Neutrophil (primary cell): ENCODE measurements at regions not wholly inside any gene's neighbourhood (a gene's known extent, or its start where the extent isn't known, plus 50 kb on each side); places are given as distances from the start of the nearest gene placed in this dataset.

Experiments
- H3K27ac ChIP-seq: fragments of 200-600 bp; sonication (generic); 2 replicates; pipeline ENCODE4 v1.5.1; 2016; ENCODE audit warnings: mild to moderate bottlenecking, moderate library complexity
- H3K27me3 ChIP-seq: fragments of 200-600 bp; sonication (generic); 2 replicates; pipeline ENCODE4 v1.6.0; 2016; ENCODE audit warnings: mild to moderate bottlenecking
- H3K36me3 ChIP-seq: fragments of 200-600 bp; sonication (generic); 2 replicates; pipeline ENCODE4 v1.5.1; 2017
- H3K4me1 ChIP-seq, 2 experiments: fragments of 200-600 bp in 1 of 2; sonication (generic) in 1 of 2; 1 replicate in 1 of 2; 2 replicates in 1 of 2; pipeline versions ENCODE4 v1.5.1 to v1.6.1; 2013 to 2016; ENCODE audit warnings: low read depth in 1 of 2, low read length in 1 of 2, mild to moderate bottlenecking in 1 of 2, moderate library complexity in 1 of 2; ENCODE audit not compliant: control insufficient read depth in 1 of 2, insufficient read depth in 1 of 2
- H3K4me3 ChIP-seq, 2 experiments: fragments of 200-600 bp in 1 of 2; sonication (generic) in 1 of 2; 1 replicate in 1 of 2; 2 replicates in 1 of 2; pipeline ENCODE4 v1.5.1; 2013 to 2016; ENCODE audit warnings: low read depth in 1 of 2, low read length in 1 of 2, mild to moderate bottlenecking in 1 of 2, moderate library complexity in 1 of 2
- H3K9me3 ChIP-seq: fragments of 200-600 bp; sonication (generic); 2 replicates; pipeline ENCODE4 v1.5.1; 2016
- TF ChIP-seq, protein P1 (sequence below): fragments of 200-600 bp; sonication (generic); IDR thresholded peaks from 2 replicates; pipeline ENCODE4 v1.5.1; 2016; ENCODE audit warnings: antibody characterized with exemption

DNA sequence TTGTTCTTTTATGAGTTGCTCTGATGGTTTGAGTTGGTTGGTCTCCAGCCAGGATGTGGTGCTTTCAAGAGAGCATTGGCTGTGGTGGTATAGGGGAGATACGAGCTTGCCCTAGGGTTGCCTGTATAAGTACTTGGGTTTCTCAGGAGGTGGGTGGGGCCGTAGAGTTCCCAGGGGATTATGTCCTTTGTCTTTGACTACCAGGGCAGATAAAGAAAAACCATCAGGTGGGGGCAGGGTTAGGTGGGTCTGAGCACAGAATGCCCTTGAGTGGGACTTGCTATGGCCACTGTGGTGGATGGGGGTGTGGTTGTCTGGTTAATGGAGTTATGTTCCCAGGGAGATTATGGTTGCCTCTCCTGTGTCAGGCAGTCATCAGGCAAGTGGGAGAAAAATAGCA, 247.9 kb upstream of the HAND2 start:
- H3K4me3 ChIP-seq, result no peak overlapping the region
- H3K27me3 ChIP-seq, result no peaks in the 10 kb centered on the region
- no peak overlapping the region for H3K27ac ChIP-seq
- TF ChIP-seq, protein P1, sequence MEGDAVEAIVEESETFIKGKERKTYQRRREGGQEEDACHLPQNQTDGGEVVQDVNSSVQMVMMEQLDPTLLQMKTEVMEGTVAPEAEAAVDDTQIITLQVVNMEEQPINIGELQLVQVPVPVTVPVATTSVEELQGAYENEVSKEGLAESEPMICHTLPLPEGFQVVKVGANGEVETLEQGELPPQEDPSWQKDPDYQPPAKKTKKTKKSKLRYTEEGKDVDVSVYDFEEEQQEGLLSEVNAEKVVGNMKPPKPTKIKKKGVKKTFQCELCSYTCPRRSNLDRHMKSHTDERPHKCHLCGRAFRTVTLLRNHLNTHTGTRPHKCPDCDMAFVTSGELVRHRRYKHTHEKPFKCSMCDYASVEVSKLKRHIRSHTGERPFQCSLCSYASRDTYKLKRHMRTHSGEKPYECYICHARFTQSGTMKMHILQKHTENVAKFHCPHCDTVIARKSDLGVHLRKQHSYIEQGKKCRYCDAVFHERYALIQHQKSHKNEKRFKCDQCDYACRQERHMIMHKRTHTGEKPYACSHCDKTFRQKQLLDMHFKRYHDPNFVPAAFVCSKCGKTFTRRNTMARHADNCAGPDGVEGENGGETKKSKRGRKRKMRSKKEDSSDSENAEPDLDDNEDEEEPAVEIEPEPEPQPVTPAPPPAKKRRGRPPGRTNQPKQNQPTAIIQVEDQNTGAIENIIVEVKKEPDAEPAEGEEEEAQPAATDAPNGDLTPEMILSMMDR, result no peak
- H3K36me3 ChIP-seq, result no peaks in the 10 kb centered on the region
- H3K9me3 ChIP-seq, result no peaks in the 10 kb centered on the region
- no peaks in the 10 kb centered on the region for H3K4me1 ChIP-seq

- TF ChIP-seq, protein P1, result no peak
- Histone ChIP-seq H3K27me3 (no peaks in the 10 kb centered on the region), H3K36me3 (no peaks in the 10 kb centered on the region), H3K4me1 (no peaks in the 10 kb centered on the region), H3K27ac (no peak overlapping the region), H3K9me3 (no peaks in the 10 kb centered on the region), H3K4me3 (no peak overlapping the region)
These were observed 247.4 kb upstream of the HAND2 start for GRCh38 chr4:173777421-173777820.

- no peaks in the 10 kb centered on the region for H3K27me3 ChIP-seq
- no peaks in the 10 kb centered on the region for H3K36me3 ChIP-seq
- H3K9me3 ChIP-seq, result no peaks in the 10 kb centered on the region
- H3K4me1 ChIP-seq, result no peaks in the 10 kb centered on the region
- H3K4me3 ChIP-seq, result no peak overlapping the region
- TF ChIP-seq, protein P1, result no peak
- H3K27ac ChIP-seq, result no peak overlapping the region
These were observed 239.5 kb upstream of the HAND2 start for GRCh38 chr4:173769568-173769967.

DNA sequence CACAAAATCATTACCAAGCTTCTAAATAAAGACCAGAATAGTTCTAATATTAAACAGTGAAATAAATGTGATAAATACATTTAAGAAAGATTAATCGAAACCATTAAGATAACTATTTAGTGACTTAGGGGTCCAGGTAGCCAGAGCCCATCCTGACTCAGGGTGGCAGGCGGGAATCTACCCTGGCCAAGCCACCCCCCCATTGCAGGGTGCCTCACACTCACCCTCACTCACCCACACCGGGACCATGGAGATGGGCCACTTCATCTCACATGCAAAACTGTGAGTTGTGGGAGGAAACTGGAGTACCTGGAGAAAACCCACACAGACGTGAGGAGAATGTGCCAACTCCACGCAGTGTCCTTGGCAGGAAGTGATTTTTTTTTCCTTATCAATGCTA, 237.6 kb upstream of the HAND2 start:
- no peak overlapping the region for H3K27ac ChIP-seq
- no peaks in the 10 kb centered on the region for H3K4me1 ChIP-seq
- H3K9me3 ChIP-seq, result no peaks in the 10 kb centered on the region
- H3K4me3 ChIP-seq, result no peak overlapping the region
- TF ChIP-seq, protein P1, result no peak
- H3K27me3 ChIP-seq, result no peaks in the 10 kb centered on the region
- H3K36me3 ChIP-seq, result no peaks in the 10 kb centered on the region

GRCh38 chr4:173766171-173766600, 236.2 kb upstream of the HAND2 start:
- Histone ChIP-seq H3K4me3 (no peak overlapping the region), H3K36me3 (no peaks in the 10 kb centered on the region), H3K4me1 (no peaks in the 10 kb centered on the region), H3K9me3 (no peaks in the 10 kb centered on the region), H3K27me3 (no peaks in the 10 kb centered on the region), H3K27ac (no peak overlapping the region)
- TF ChIP-seq, protein P1, result no peak

DNA sequence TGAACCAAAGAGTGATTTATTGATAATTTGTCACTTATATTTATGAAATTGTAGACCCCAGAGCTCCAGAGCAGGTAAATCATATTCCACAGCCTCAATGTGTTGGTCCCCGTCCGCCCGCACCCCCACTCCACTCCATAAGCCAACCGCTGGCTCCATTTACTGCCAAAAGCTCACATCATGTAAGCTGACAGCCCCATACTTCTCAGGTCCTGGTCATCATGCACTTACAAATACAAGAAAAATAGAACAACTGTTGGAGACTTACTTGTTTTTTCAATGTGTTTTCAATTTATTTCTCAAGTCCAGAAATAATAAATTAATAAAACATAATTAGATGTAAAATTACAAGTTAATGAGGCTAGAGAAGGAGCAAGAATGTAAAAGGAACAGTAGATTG, 235.7 kb upstream of the HAND2 start:
- TF ChIP-seq, protein P1, result no peak
- no peak overlapping the region for H3K27ac ChIP-seq
- no peak overlapping the region for H3K4me3 ChIP-seq
- no peaks in the 10 kb centered on the region for H3K9me3 ChIP-seq
- no peaks in the 10 kb centered on the region for H3K36me3 ChIP-seq
- H3K27me3 ChIP-seq, result no peaks in the 10 kb centered on the region
- H3K4me1 ChIP-seq, result no peaks in the 10 kb centered on the region
